IPS DF 6.9 (cell line): ENCODE measurements at regions not wholly inside any gene's neighbourhood (a gene's known extent, or its start where the extent isn't known, plus 50 kb on each side); places are given as distances from the start of the nearest gene placed in this dataset.

Experiments
- DNase-seq: peaks from one replicate; pipeline ENCODE4 v3.0.0-alpha.2; 2013; ENCODE audit warnings: low read depth, low spot score
- H3K27ac ChIP-seq: one replicate; pipeline ENCODE4 v1.5.1; 2013; ENCODE audit warnings: low read length, control low read depth
- H3K27me3 ChIP-seq: 2 replicates; pipeline ENCODE4 v1.6.1; 2013; ENCODE audit warnings: mild to moderate bottlenecking, low read length; ENCODE audit not compliant: control insufficient read depth, insufficient read depth
- H3K36me3 ChIP-seq: 2 replicates; pipeline ENCODE4 v1.6.1; 2013; ENCODE audit warnings: low read length; ENCODE audit not compliant: control insufficient read depth, insufficient read depth
- H3K4me1 ChIP-seq: 2 replicates; pipeline ENCODE4 v1.6.1; 2013; ENCODE audit warnings: low read length; ENCODE audit not compliant: control insufficient read depth, insufficient read depth
- H3K4me3 ChIP-seq: 2 replicates; pipeline ENCODE4 v1.5.1; 2013; ENCODE audit warnings: mild to moderate bottlenecking, low read length
- H3K9me3 ChIP-seq: 2 replicates; pipeline ENCODE4 v1.6.1; 2013; ENCODE audit warnings: low read length, inconsistent platforms; ENCODE audit not compliant: control insufficient read depth, insufficient read depth
- WGBS: extraction: QIAGEN DNeasy Blood & Tissue Kit; methylation state at CpG from one replicate; pipeline ENCODE4 v1.1.7; 2013; ENCODE audit warnings: mixed read lengths, missing lambda C conversion rate; ENCODE audit not compliant: insufficient read length, insufficient coverage; 5-methylcytosine and 5-hydroxymethylcytosine counted together

- no peak for DNase-seq
- Histone ChIP-seq H3K4me1 (no peaks in the 10 kb centered on the region), H3K36me3 (no peaks in the 10 kb centered on the region), H3K27me3 (no peaks in the 10 kb centered on the region), H3K27ac (no peak overlapping the region), H3K4me3 (no peak overlapping the region), H3K9me3 (no peaks in the 10 kb centered on the region)
- WGBS, result no CpG with 5 or more reads among the region's 2 CpGs
Measured at GRCh38 chr7:47191316-47191715, 390.6 kb downstream of the TNS3 start.

GRCh38 chr7:47190462-47190861 is 391.4 kb downstream of the TNS3 start:
- no peaks in the 10 kb centered on the region for H3K27me3 ChIP-seq

GRCh38 chr7:47188653-47189315 is 393.1 kb downstream of the TNS3 start:
- H3K9me3 ChIP-seq, result no peaks in the 10 kb centered on the region
- H3K4me1 ChIP-seq, result no peaks in the 10 kb centered on the region
- no peak for DNase-seq
- no peaks in the 10 kb centered on the region for H3K36me3 ChIP-seq
- no peaks in the 10 kb centered on the region for H3K27me3 ChIP-seq
- no peak overlapping the region for H3K27ac ChIP-seq
- WGBS, result no CpG with 5 or more reads among the region's 2 CpGs
- H3K4me3 ChIP-seq, result no peak overlapping the region

More at GRCh38 chr7:47190462-47190861, 391.4 kb downstream of the TNS3 start:
- Histone ChIP-seq H3K4me3 (no peak overlapping the region), H3K36me3 (no peaks in the 10 kb centered on the region), H3K4me1 (no peaks in the 10 kb centered on the region), H3K9me3 (no peaks in the 10 kb centered on the region), H3K27ac (no peak overlapping the region)
- no peak for DNase-seq
- no CpG with 5 or more reads among the region's 4 CpGs for WGBS

- WGBS, result no CpG with 5 or more reads among the region's 3 CpGs
- Histone ChIP-seq H3K4me3 (no peak overlapping the region), H3K27me3 (no peaks in the 10 kb centered on the region), H3K9me3 (no peaks in the 10 kb centered on the region), H3K4me1 (no peaks in the 10 kb centered on the region), H3K27ac (no peak overlapping the region), H3K36me3 (no peaks in the 10 kb centered on the region)
- no peak for DNase-seq
Measured at GRCh38 chr7:47188136-47188535, 393.8 kb downstream of the TNS3 start.

GRCh38 chr7:47186316-47186715 is 395.6 kb downstream of the TNS3 start:
- H3K4me1 ChIP-seq, result no peaks in the 10 kb centered on the region
- WGBS, result no CpG with 5 or more reads among the region's 5 CpGs

GRCh38 chr7:47185839-47186238 is 396.1 kb downstream of the TNS3 start:
- whole genome bisulfite sequencing, result no CpG with 5 or more reads among the region's 7 CpGs
- H3K36me3 ChIP-seq, result no peaks in the 10 kb centered on the region
- no peak overlapping the region for H3K4me3 ChIP-seq
- DNase-seq, result no peak
- H3K4me1 ChIP-seq, result no peaks in the 10 kb centered on the region
- no peaks in the 10 kb centered on the region for H3K9me3 ChIP-seq
- H3K27me3 ChIP-seq, result no peaks in the 10 kb centered on the region
- H3K27ac ChIP-seq, result no peak overlapping the region

More at GRCh38 chr7:47186316-47186715, 395.6 kb downstream of the TNS3 start:
- Histone ChIP-seq H3K9me3 (no peaks in the 10 kb centered on the region), H3K36me3 (no peaks in the 10 kb centered on the region), H3K4me3 (no peak overlapping the region), H3K27me3 (no peaks in the 10 kb centered on the region), H3K27ac (no peak overlapping the region)
- DNase-seq, result no peak

- H3K9me3 ChIP-seq, result no peaks in the 10 kb centered on the region
- no peak for DNase-seq
- no peak overlapping the region for H3K27ac ChIP-seq
- no peaks in the 10 kb centered on the region for H3K27me3 ChIP-seq
- no peaks in the 10 kb centered on the region for H3K36me3 ChIP-seq
- H3K4me3 ChIP-seq, result no peak overlapping the region
- WGBS, result no CpG with 5 or more reads among the region's 3 CpGs
- H3K4me1 ChIP-seq, result no peaks in the 10 kb centered on the region
Measured at GRCh38 chr7:47185170-47185569, 396.7 kb downstream of the TNS3 start.

- WGBS, result no CpG with 5 or more reads among the region's 12 CpGs
- Histone ChIP-seq H3K36me3 (no peaks in the 10 kb centered on the region), H3K27me3 (no peaks in the 10 kb centered on the region), H3K27ac (no peak overlapping the region), H3K4me1 (no peaks in the 10 kb centered on the region), H3K4me3 (no peak overlapping the region), H3K9me3 (no peaks in the 10 kb centered on the region)
- DNase-seq, result no peak
Measured at GRCh38 chr7:47183862-47184590, 397.9 kb downstream of the TNS3 start.

- DNase-seq, result no peak
- no peaks in the 10 kb centered on the region for H3K36me3 ChIP-seq
- no peak overlapping the region for H3K4me3 ChIP-seq
- no CpG with 5 or more reads among the region's 4 CpGs for WGBS
- no peaks in the 10 kb centered on the region for H3K27me3 ChIP-seq
- H3K4me1 ChIP-seq, result no peaks in the 10 kb centered on the region
- H3K9me3 ChIP-seq, result no peaks in the 10 kb centered on the region
- no peak overlapping the region for H3K27ac ChIP-seq
Measured at GRCh38 chr7:47181746-47182361, 400.1 kb downstream of the TNS3 start.

- H3K4me1 ChIP-seq, result no peaks in the 10 kb centered on the region
- H3K27me3 ChIP-seq, result no peaks in the 10 kb centered on the region
- H3K27ac ChIP-seq, result no peak overlapping the region
- no peak overlapping the region for H3K4me3 ChIP-seq
- H3K36me3 ChIP-seq, result no peaks in the 10 kb centered on the region
- no peaks in the 10 kb centered on the region for H3K9me3 ChIP-seq
- no peak for DNase-seq
- no CpG with 5 or more reads among the region's 3 CpGs for WGBS
Measured at GRCh38 chr7:47180516-47180826, 401.4 kb downstream of the TNS3 start.
